VCaP (cell line): ENCODE measurements at regions not wholly inside any gene's neighbourhood (a gene's known extent, or its start where the extent isn't known, plus 50 kb on each side); places are given as distances from the start of the nearest gene placed in this dataset.
A peak's percentile ranks its signal among the peaks of the same experiment; 100 is the strongest.

Experiments
- H3K27ac ChIP-seq: fragments of 450-650 bp; 2 replicates; pipeline ENCODE4 v1.5.1; 2017
- CTCF ChIP-seq: fragments of 450-650 bp; conservative IDR thresholded peaks from 2 replicates; pipeline ENCODE4 v1.5.1; 2017; ENCODE audit warnings: mild to moderate bottlenecking, moderate library complexity

- H3K27ac ChIP-seq = no peak overlapping the region
Measured at GRCh38 chr12:20181416-20182180, 186.7 kb upstream of the PDE3A start.

GRCh38 chr12:20183563-20183962 is 184.8 kb upstream of the PDE3A start:
- TF ChIP-seq CTCF = no peak
- H3K27ac ChIP-seq = no peak overlapping the region

More at GRCh38 chr12:20181416-20182180, 186.7 kb upstream of the PDE3A start:
- TF ChIP-seq CTCF = no peak

DNA sequence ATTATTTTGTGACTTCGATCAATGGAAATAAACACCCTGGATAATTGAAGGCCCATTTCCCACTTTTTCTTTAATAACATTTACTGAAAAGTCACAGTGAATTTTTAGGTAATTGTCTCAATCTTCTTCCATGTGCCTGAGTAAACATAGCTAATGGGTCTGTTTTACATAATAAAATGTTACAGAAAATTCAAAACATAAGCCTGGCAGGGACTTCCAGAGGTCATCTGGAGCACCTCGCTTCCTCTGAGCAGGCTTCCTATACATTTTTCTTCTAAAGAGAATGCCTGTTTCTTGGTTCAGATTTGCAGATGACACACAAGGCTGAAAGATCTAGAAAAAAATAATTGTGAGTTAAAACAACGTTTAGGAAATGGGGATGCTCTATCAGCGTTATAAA is 183.8 kb upstream of the PDE3A start:
- H3K27ac ChIP-seq = no peak overlapping the region
- TF ChIP-seq CTCF = no peak

- no peak for TF ChIP-seq CTCF
- no peak overlapping the region for H3K27ac ChIP-seq
Measured at GRCh38 chr12:20187456-20187855, 180.9 kb upstream of the PDE3A start.

GRCh38 chr12:20188930-20189653 is 179.2 kb upstream of the PDE3A start:
- TF ChIP-seq CTCF = no peak
- no peak overlapping the region for H3K27ac ChIP-seq

- H3K27ac ChIP-seq = no peak overlapping the region
- TF ChIP-seq CTCF = no peak
Measured at GRCh38 chr12:20189767-20190166, 178.6 kb upstream of the PDE3A start.

DNA sequence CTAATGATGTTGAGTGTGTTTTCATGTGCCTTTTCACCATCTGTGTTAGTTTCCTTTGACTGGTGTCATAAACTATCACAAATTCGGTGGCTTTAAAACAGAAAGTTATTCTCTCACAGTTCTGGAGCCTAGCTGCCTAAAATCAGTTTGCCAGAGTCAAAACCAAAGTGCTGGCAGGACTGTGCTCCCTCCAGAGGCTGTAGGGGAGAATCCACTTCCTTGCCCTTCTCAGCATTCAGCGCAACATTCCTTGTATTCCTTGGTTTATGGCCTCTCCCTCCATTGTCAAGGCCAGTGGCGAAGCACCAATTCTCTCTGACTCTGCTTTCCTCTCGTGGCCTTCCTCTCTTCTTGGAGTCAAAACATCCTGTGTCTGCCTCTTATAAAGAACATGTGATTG is 174.2 kb upstream of the PDE3A start:
- no peak overlapping the region for H3K27ac ChIP-seq

More for the DNA sequence above, 174.2 kb upstream of the PDE3A start:
- TF ChIP-seq CTCF = peak; percentile 60
